ENCODE measurements at regions not wholly inside any gene's neighbourhood (a gene's known extent, or its start where the extent isn't known, plus 50 kb on each side); places are given as distances from the start of the nearest gene placed in this dataset.

DNA sequence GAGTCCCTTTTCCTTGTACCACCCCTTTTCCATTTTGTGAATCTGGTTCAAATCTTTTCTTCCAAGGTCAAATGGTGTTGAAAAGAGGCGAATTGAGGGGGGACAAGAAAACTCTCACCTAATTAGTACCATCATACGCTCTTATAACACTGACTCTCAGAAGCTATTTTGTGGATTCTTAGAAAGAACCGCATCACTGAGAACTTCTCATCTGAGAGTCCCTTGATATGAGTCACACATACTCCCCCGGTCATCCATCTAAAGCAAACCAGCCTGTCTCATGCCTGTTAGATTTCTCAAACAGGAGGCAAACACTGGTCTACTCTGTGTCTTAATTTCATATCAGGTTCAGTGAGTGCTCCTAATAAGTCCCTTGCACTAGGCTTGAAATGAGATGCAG lies 76.5 kb upstream of the SPRED1 start:
- no peak for DNase-seq (ENCODE audit: low read depth)

DNA sequence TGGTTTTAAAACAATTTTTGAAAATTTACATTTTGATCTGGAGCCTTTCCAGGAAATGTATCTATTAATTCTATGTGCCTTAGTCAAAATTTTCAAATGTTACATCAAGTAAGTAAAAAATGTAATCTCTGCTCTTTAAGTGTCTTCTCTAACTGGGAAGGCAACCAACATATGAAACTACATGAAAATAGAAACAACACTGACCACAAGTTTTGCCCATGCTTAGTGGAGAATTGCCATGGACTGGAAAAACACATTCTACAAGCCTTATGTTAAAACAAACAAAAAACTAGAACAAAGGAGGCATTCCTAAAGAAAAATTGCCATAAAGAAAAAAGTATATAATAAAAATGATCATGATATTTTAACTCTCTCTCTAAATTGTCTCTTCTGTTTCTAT lies 75.9 kb upstream of the SPRED1 start:
- no peak for DNase-seq (ENCODE audit: low read depth)

DNA sequence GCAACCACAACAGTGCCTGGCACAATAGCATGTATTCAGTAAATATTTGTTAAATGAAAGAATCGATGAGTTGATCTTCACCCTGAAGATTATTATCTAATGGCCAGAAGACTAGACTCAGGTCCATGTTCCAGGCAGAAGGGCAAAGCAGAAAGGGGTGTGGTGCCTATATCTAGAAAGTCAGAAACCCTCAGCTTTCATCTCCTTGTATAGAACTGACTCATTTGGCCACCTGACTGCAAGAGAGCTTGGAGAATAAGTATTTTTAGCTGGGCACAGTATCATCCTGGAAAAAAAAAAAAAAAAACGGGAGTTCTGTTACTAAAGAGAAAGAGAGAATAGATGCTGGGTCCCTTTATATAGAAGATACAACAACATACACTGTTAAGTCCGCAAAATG lies 69.7 kb upstream of the SPRED1 start:
- DNase-seq (ENCODE audit: low read depth): no peak

DNA sequence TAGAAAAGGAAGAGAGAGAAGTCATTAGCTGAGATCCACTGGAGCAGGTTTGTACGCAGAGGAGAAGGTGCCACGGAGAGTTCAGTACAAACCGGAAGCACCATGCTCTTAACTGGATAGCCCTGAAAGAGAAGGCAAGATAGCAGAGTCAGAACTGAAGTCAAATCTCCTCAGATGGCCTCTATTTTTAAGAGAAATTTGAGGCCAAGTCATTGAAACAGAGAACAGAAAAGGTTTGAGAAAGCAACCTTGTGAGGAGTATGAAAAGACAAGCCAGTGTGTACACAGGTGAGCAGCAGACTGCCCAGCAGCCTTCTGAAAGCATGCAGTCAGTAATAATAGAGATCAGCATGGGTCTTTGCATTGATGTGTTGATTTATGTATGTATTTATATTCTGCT lies 66.1 kb upstream of the SPRED1 start:
- DNase-seq (ENCODE audit: low read depth): no peak

DNA sequence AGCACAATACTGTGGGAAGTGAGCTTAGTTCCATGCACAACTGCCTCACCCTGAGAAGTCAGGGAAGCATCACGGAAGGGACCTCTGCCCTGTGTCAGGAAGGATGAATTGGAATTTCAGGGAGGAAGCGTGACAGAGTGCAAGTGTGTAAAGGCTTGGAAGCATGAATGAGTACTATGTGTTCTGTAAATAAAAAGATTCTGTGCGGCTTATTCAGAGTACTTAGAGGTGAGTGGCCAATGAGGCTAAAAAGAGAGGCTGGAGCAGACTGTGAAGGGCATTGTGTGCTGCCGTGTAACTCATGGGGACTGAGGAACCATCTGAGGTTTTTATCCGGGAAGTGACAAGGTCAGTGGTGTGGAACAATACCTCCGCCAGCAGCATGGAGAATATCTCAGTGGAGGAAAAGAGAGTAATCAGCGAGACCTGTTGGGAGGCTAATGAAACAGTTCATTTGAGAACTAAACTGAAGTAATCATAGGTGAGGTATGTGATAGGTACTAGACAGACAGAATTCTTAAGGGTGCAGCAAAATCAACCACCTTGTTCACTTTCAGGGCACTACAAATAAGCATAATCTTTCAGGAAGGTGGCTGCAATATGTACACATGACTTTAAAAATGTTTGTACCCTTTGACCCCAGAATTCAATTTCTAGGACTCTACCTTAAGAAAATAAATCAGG lies 64.9 kb upstream of the SPRED1 start:
- DNase-seq (ENCODE audit: low read depth): no peak

- DNase-seq (ENCODE audit: low read depth): no peak
Measured at GRCh38 chr15:38189671-38190295, 62.9 kb upstream of the SPRED1 start.

DNA sequence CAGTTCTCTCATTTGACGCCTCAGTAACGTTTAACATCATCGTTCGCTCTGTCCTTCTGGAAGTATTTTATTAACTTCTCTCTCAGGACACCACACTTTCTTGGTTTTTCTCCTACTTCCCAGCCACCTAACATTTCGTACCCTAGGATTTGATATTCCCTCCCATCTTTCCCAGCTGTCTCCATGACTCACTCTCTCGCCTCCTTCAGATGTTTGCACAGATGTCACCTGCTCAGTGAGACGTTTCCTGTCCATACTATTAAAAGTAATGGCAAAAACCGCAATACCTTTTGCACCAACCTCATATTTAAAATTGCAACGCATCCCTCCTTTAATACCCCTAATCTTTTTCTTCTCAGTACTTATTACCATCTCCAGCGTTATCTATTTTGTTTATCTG lies 62.1 kb upstream of the SPRED1 start:
- DNase-seq (ENCODE audit: low read depth): no peak

- no peak for DNase-seq (ENCODE audit: low read depth)
Measured at GRCh38 chr15:38192496-38192895, 60.1 kb upstream of the SPRED1 start.

DNA sequence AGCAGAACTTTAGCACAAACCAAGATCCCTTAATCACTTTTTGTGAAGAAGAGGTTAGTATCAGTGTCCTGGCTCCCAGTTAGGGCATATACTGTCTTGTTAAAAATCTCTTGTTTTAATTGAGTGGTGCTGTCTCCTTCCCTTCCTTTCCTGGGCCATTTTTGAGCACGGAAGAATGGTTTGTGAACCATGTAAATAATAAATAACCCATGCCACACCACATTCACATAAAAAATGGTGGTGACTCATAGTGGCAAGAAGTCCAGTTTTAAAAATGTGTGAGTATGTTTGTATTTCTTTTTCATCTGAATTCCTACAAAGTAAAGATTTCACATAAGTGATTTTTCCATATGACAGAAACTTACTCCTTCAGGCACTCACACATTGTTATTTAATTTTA lies 59.1 kb upstream of the SPRED1 start:
- no peak for DNase-seq (ENCODE audit: low read depth)

- DNase-seq (ENCODE audit: low read depth): no peak
Measured at GRCh38 chr15:38195191-38195901, 57.3 kb upstream of the SPRED1 start.

DNA sequence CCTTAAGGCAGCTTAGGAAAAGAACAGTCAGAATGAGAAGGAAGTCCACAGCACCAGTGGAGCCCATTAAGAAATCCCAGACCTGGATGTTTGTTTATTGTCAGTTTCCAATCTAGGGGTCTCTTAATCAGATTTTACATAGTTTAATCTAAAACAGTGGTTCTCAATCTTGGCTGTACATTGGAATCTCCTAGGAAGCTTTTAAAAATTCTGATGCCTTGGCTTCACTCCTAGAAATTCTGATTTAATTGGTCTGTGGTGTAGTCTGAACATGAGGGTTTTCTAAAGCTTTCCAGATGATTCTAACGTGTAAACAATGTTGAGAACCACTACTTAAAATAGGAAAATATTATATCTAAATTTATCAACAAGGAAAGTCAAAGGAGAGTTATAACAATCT lies 56.6 kb upstream of the SPRED1 start:
- no peak for DNase-seq (ENCODE audit: low read depth)

DNA sequence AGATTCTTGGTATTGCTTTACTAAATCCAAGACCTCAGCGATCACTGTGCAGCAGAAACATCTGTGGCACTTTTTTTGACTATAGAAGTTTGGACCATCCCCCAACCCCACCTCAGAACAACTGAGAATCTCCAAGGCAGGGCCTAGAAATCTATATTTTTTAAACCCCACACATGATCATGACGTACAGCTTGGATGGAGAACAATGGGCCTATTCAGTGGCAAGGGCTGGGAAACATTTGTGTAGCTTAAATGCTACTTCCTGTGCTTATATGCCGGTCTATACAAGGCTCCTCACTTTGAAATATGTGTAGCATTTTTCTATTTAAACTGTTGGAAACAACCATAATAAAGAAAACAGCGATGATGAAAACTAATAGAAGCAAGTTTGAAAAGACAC lies 55.1 kb upstream of the SPRED1 start:
- DNase-seq (ENCODE audit: low read depth): no peak

DNA sequence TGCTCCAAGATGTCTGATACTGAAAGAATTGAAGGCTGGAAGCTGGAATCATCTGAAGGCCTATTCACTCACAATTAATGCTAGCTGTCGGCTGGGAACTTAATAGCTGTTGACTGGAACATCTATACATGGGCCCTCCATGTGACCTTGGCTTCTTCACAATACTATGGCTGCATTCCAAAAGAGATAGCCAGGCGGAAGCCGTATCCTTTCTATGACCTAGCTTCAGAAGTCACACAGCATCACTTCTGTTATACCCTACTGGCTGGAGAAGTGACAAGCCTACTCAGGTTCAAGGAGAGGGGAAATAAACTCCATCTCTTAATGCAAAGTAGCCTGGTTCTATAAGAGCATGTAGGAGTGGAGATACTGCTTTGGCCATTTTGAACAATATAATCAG lies 50.9 kb upstream of the SPRED1 start:
- DNase-seq (ENCODE audit: low read depth): no peak

GRCh38 chr15:38202361-38202760 lies 50.3 kb upstream of the SPRED1 start:
- DNase-seq (ENCODE audit: low read depth): no peak
